ENCODE measurements at regions not wholly inside any gene's neighbourhood (a gene's known extent, or its start where the extent isn't known, plus 50 kb on each side); places are given as distances from the start of the nearest gene placed in this dataset.
"Not testable (repeated sequence)": the region's sequence is repeated elsewhere in the genome, so short reads cannot be mapped to it uniquely, and the experiment has no call there.

- DNase-seq (ENCODE audit: low read depth in 2 of 2): no peak
These were observed 216.5 kb upstream of the RAI14 start for GRCh38 chr5:34439601-34440000.

DNA sequence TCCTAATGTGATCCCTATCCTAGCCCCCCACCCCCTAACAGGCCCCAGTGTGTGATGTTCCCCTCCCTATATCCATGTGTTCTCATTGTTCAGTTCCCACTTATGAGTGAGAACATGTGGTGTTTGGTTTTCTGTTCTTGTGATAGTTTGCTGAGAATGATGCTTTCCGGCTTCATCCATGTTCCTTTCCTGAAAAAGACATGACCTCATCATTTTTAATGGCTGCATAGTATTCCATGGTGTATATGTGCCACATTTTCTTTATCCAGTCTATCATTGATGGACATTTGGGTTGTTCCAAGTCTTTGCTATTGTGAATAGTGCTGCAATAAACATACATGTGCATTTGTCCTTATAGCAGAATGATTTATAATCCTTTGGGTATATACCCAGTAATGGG is 214.4 kb upstream of the RAI14 start:
- not testable (repeated sequence) for DNase-seq (ENCODE audit: low read depth in 2 of 2)

GRCh38 chr5:34447424-34447823 is 208.7 kb upstream of the RAI14 start:
- DNase-seq (ENCODE audit: low read depth in 2 of 2): no peak

DNA sequence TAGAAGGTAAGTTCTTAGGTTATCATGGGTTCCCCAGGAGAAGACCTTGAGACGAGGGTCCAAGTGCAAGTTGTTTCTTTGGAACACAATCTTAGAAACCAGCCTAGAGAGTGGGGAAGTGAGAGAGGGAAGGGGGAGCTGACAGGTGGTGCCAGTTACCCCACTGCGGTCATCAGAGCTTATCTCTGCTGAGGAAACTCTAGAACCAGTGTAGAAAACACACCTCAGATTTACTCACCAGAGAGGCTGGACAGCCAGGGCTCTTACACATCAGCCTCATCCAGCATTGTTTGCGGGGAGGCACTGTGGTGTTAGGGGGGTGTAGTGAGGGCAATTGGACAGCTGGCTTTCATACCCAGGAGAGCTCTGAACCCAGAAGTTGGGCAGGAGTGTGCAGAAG is 206.5 kb upstream of the RAI14 start:
- DNase-seq (ENCODE audit: low read depth in 2 of 2): no peak

- DNase-seq (ENCODE audit: low read depth in 2 of 2): no peak
These were observed 205.8 kb upstream of the RAI14 start for GRCh38 chr5:34450338-34450737.

DNA sequence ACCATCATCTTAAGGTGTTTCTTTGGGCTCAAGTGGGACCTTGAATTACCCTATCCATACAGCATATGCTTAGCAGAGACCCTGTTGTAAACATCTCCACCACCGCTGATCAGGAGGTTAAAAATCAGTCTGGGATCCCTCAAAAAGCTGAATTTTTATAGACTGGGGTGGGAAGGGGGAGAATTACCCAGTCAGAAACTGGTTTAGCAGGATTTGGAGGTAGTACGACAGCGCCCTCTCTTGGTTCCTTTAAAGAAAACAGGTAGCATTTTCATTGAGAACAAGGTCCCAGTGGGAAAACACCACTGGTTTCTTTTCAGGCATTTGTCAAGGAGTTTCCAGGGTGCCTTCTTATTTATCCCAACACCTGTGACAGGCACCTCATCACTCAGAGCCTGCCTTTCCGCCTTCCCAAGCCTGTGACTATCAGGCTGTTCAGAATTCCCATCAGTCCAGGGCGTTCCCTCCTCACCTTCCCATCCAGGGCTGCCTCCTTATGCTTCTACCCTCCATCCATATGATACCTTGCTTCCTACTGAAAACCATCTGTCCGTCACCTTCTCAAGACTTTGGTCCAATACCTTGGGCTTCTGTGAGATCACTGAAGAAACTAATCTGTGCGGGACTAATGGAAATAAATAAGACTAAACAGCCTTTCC is 203.8 kb upstream of the RAI14 start:
- no peak for DNase-seq (ENCODE audit: low read depth in 2 of 2)

DNA sequence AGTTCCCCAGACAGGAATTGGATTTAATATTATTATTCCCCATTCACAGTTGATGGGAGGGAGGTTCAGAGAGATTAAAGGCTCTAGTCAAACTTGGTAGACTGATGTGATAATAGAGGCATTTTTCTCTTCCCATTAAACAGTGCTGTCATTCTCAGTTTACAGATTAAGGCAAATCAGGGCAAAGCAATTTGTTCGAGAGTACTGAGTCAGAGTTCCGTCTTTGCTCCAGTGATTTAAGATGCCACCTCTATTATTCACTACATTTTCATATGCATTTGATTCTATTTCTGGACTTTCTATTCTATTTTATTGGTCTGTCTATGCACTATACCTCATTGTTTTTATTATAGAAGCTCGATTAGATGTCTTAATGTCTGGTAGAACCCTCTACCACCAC is 201.0 kb upstream of the RAI14 start:
- DNase-seq (ENCODE audit: low read depth in 2 of 2): no peak

DNA sequence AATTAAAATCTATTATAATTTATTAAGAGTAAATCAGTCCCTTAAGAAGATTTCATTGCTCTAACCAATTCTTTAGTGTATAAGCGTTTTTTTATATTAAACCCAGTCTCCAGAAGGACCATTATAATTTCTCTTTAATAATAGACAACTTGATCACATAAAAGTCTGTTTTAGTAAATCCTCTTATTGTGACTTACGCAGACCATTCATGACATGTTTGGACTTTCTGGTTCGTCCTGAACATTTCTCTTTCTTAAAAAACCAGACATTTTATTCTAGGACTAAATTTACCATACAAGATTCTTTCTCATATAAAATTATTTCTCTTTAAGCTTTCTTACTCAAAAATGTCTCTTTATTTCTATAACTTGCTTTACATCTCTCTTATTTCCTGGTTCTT is 196.2 kb upstream of the RAI14 start:
- no peak for DNase-seq (ENCODE audit: low read depth in 2 of 2)

- DNase-seq (ENCODE audit: low read depth in 2 of 2): no peak
These were observed 195.6 kb upstream of the RAI14 start for GRCh38 chr5:34460496-34460895.

- DNase-seq (ENCODE audit: low read depth in 2 of 2): no peak
These were observed 191.3 kb upstream of the RAI14 start for GRCh38 chr5:34464829-34465228.

GRCh38 chr5:34465301-34465700 is 190.8 kb upstream of the RAI14 start:
- DNase-seq (ENCODE audit: low read depth in 2 of 2): peak in 1 of 2 donors; percentile 17

DNA sequence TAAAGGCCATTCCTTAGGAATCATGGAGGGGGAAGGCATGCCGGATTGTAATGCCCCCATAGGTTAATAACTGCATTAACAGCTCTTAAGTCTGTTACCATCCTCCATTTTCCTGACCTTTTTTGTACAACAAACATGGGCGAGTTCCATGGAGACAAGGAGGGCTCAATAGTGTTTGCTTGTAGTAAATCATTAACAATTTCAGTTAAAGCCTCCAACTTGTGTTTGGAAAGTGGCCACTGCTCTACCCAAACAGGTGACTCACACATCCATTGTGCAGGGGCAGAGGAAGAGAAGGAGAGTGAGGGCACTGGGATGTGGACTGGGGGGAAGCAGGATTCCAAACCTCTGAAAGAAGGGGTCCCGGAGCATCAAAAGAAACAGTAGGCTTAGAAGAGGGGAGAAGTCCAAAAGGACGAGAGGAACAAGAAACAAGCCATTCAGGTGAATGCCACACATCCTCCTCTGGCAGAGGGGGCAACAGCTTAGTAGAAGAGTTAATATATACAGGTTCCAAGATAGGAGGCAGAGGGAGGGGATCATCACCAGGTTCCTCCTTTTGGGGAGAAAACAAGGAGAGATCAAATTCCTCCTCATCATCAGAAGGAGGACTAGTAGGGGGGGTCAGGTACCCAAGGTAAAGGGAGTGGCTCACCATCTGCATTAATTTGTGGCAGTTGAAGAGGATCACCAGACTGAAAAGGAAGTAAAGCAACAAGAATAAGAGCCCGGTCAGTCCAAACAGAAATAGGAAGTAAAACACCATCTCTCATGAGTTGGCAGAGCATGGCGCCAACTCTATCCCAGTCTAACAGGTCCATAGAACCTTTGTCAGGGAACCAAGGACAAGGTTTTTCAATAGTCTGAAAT is 189.4 kb upstream of the RAI14 start:
- not testable (repeated sequence) for DNase-seq (ENCODE audit: low read depth in 2 of 2)

DNA sequence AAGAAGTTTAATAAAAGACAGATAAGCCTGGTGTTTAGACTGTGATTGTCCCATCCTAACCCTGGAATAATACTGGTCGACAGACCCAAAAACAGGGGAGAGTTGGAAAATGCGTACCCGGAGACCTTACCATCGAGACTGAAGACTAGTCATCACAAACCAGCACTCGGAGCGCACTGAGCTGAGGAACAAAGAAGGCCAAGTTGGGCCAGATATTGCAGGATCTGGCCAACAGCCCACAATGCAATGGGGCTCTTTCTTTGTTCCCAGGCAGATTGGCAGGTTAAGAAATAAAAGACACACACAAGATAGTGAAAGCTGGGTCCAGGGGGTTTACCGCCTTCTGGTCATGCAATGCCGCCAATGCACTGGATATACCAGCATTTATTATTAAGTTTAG is 188.7 kb upstream of the RAI14 start:
- DNase-seq (ENCODE audit: low read depth in 2 of 2): no peak

DNA sequence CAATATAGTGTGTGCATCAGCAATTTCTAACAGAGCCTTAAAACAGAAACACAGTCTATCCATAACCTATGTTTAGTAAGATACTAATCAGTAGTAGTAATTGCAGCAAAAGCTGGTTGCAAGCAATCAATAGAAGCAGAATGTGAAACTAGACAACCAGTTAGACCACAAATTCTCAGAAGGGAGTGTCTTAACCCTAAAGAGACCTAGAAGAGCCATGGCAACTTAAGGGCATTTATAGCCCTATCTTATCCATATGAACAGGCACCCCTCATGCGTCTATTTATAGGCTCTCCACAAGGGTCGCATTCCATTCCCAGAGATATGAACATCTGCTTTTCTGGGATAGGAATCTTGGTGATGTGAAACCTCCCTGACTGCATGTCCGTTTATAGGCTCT is 188.1 kb upstream of the RAI14 start:
- not testable (repeated sequence) for DNase-seq (ENCODE audit: low read depth in 2 of 2)

DNA sequence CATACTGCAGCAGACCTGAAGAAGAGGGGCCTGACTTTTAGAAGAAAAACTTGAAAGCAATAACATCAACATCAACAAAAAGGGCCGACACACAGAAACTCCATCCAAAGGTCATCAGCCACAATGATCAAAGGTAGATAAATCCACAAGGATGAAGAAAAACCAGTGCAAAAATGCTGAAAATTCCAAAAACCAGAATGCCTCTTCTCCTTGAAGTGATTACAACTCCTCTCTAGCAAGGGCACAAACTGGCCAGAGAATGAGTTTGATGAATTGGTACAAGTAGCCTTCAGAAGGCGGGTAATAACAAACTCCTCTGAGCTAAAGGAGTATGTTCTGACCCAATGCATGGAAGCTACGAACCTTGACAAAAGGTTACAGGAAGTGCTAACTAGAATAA is 186.2 kb upstream of the RAI14 start:
- DNase-seq (ENCODE audit: low read depth in 2 of 2): no peak

DNA sequence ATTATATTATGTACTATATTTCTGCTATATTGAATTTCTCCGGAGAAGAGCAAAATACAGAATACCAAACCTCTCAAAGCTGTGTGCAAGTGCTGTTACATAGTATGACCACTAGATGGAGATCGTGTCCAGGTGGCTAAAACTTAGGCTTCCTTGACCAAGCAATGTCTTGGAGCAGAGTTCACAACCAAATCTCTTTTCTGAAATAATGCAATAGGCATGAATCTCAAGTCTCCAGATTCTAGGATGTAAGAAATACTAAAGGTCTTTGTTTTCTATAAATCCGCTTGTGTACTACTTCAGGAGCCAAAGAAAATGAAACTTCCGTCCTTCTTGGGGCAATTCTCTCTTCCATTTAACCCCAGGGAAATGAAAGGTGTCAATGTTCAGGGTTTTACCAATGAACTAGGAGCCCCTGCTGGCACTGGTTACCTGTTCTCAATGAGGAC is 181.5 kb upstream of the RAI14 start:
- no peak for DNase-seq (ENCODE audit: low read depth in 2 of 2)

- DNase-seq (ENCODE audit: low read depth in 2 of 2): no peak
These were observed 180.7 kb upstream of the RAI14 start for GRCh38 chr5:34475249-34475966.

GRCh38 chr5:34476941-34477565 is 179.1 kb upstream of the RAI14 start:
- DNase-seq (ENCODE audit: low read depth in 2 of 2): no peak

- no peak for DNase-seq (ENCODE audit: low read depth in 2 of 2)
These were observed 175.2 kb upstream of the RAI14 start for GRCh38 chr5:34480810-34481528.

- DNase-seq (ENCODE audit: low read depth in 2 of 2): no peak
These were observed 172.6 kb upstream of the RAI14 start for GRCh38 chr5:34483442-34484033.
